HEK293 (cell line): ENCODE measurements at regions not wholly inside any gene's neighbourhood (a gene's known extent, or its start where the extent isn't known, plus 50 kb on each side); places are given as distances from the start of the nearest gene placed in this dataset.

Experiments used
- CTCF ChIA-PET: fragments of 350-600 bp; formaldehyde crosslinking; extraction: SDS; loops from one replicate; lab custom pipeline; 2021; ENCODE audit warnings: antibody characterized with exemption; lab: Yijun Ruan, JAX
- POLR2A ChIA-PET: fragments of 300-600 bp; formaldehyde crosslinking; extraction: SDS; loops from one replicate; lab custom pipeline; 2020; ENCODE audit warnings: antibody characterized with exemption, inconsistent platforms; lab: Yijun Ruan, JAX
- H3K27ac ChIP-seq: fragments of 200-500 bp; sonication (Bioruptor generic); 2 replicates; pipeline ENCODE4 v1.5.1; 2014; ENCODE audit warnings: low read depth, low read length, control low read depth, inconsistent platforms; ENCODE audit errors: extremely low read depth
- H3K36me3 ChIP-seq, 2 experiments: fragments of 200-500 bp in 1 of 2; sonication (Bioruptor generic) in 1 of 2; 1 replicate in 1 of 2; 2 replicates in 1 of 2; pipeline ENCODE4 v1.5.1; 2014 to 2017; ENCODE audit warnings: inconsistent platforms in 2 of 2, low read length in 2 of 2; ENCODE audit not compliant: control insufficient read depth in 2 of 2, insufficient read depth in 1 of 2
- H3K4me1 ChIP-seq: fragments of 200-500 bp; sonication (Bioruptor generic); 2 replicates; pipeline ENCODE4 v1.5.1; 2014; ENCODE audit warnings: mild to moderate bottlenecking, low read length, inconsistent platforms; ENCODE audit not compliant: control insufficient read depth, insufficient read depth
- H3K4me3 ChIP-seq: 2 replicates; pipeline ENCODE4 v1.5.1; 2011; ENCODE audit warnings: low read depth, mild to moderate bottlenecking, control low read depth, low read length, moderate library complexity
- H3K9me3 ChIP-seq: fragments of 200-500 bp; sonication (Bioruptor generic); 2 replicates; pipeline ENCODE4 v1.5.1; 2014; ENCODE audit warnings: low read depth, low read length, inconsistent platforms; ENCODE audit not compliant: control insufficient read depth, insufficient read depth
- BCL11B ChIP-seq: fragments of 450-650 bp; formaldehyde crosslinking; IDR thresholded peaks from 2 replicates; pipeline ENCODE4 v1.5.1; 2016; ENCODE audit warnings: low read depth, missing biosample characterization, missing genetic modification characterization
- GLIS1 ChIP-seq: fragments of 450-650 bp; formaldehyde crosslinking; IDR thresholded peaks from 2 replicates; pipeline ENCODE4 v1.5.1; 2016; ENCODE audit warnings: missing biosample characterization, missing genetic modification characterization
- HOXC10 ChIP-seq: sonication (generic); formaldehyde crosslinking; IDR thresholded peaks from 2 replicates; pipeline ENCODE4 v1.8.1; 2023; ENCODE audit warnings: mild to moderate bottlenecking, missing genetic modification reagents
- SCRT1 ChIP-seq: fragments of 450-650 bp; formaldehyde crosslinking; IDR thresholded peaks from 2 replicates; pipeline ENCODE4 v1.5.1; 2016; ENCODE audit warnings: missing biosample characterization, missing genetic modification characterization, borderline replicate concordance
- TCF7L2 ChIP-seq: IDR thresholded peaks from 2 replicates; pipeline ENCODE4 v1.6.1; 2011; ENCODE audit warnings: low read depth, mild to moderate bottlenecking, inconsistent platforms, low read length, moderate library complexity, borderline replicate concordance
- TSHZ1 ChIP-seq: fragments of 450-650 bp; formaldehyde crosslinking; IDR thresholded peaks from 2 replicates; pipeline ENCODE4 v1.5.1; 2016; ENCODE audit warnings: missing biosample characterization, missing genetic modification characterization, borderline replicate concordance
- ZBTB1 ChIP-seq: fragments of 450-650 bp; formaldehyde crosslinking; IDR thresholded peaks from 2 replicates; pipeline ENCODE4 v1.5.1; 2016; ENCODE audit warnings: missing biosample characterization, missing genetic modification characterization
- ZNF112 ChIP-seq: fragments of 450-650 bp; formaldehyde crosslinking; IDR thresholded peaks from 2 replicates; pipeline ENCODE4 v1.5.0; 2017; ENCODE audit warnings: missing biosample characterization, missing genetic modification characterization
- ZNF184 ChIP-seq: fragments of 450-650 bp; IDR thresholded peaks from 2 replicates; pipeline ENCODE4 v1.5.1; 2018; ENCODE audit warnings: missing biosample characterization, mild to moderate bottlenecking, missing genetic modification characterization
- ZNF266 ChIP-seq: fragments of 450-650 bp; formaldehyde crosslinking; IDR thresholded peaks from 2 replicates; pipeline ENCODE4 v1.5.1; 2016; ENCODE audit warnings: missing biosample characterization, missing genetic modification characterization, low read depth
- ZNF274 ChIP-seq, 2 experiments: fragments of 200-500 bp in 1 of 2; fragments of 450-650 bp in 1 of 2; sonication (Bioruptor generic) in 1 of 2; formaldehyde crosslinking in 1 of 2; IDR thresholded peaks; 2 replicates each; pipeline versions ENCODE4 v1.5.1 to v1.6.1; 2014 to 2016; ENCODE audit warnings: borderline replicate concordance in 1 of 2, inconsistent platforms in 1 of 2, low read length in 1 of 2, missing biosample characterization in 1 of 2, missing genetic modification characterization in 1 of 2
- ZNF311 ChIP-seq: fragments of 450-650 bp; formaldehyde crosslinking; IDR thresholded peaks from 2 replicates; pipeline ENCODE4 v1.5.1; 2017; ENCODE audit warnings: missing biosample characterization, missing genetic modification characterization, borderline replicate concordance
- ZNF335 ChIP-seq: fragments of 450-650 bp; formaldehyde crosslinking; conservative IDR thresholded peaks from 2 replicates; pipeline ENCODE4 v1.5.1; 2016; ENCODE audit warnings: missing biosample characterization, missing genetic modification characterization
- ZNF354C ChIP-seq: fragments of 450-650 bp; formaldehyde crosslinking; IDR thresholded peaks from 2 replicates; pipeline ENCODE4 v1.5.1; 2016; ENCODE audit warnings: missing biosample characterization, missing genetic modification characterization, low read depth, borderline replicate concordance
- ZNF394 ChIP-seq: fragments of 450-650 bp; formaldehyde crosslinking; IDR thresholded peaks from 2 replicates; pipeline ENCODE4 v1.5.1; 2016; ENCODE audit warnings: missing biosample characterization, missing genetic modification characterization, mild to moderate bottlenecking, moderate library complexity, borderline replicate concordance
- ZNF404 ChIP-seq: fragments of 450-650 bp; formaldehyde crosslinking; IDR thresholded peaks from 2 replicates; pipeline ENCODE4 v1.5.1; 2017; ENCODE audit warnings: missing biosample characterization, missing genetic modification characterization
- ZNF510 ChIP-seq: fragments of 450-650 bp; formaldehyde crosslinking; IDR thresholded peaks from 2 replicates; pipeline ENCODE4 v1.5.1; 2018; ENCODE audit warnings: mild to moderate bottlenecking, missing genetic modification characterization, missing biosample characterization; ENCODE audit not compliant: insufficient replicate concordance
- ZNF548 ChIP-seq: fragments of 450-650 bp; formaldehyde crosslinking; IDR thresholded peaks from 2 replicates; pipeline ENCODE4 v1.5.1; 2016; ENCODE audit warnings: missing biosample characterization, missing genetic modification characterization
- ZNF555 ChIP-seq: fragments of 450-650 bp; formaldehyde crosslinking; conservative IDR thresholded peaks from 2 replicates; pipeline ENCODE4 v1.5.1; 2017; ENCODE audit warnings: missing biosample characterization, mild to moderate bottlenecking, missing genetic modification characterization, inconsistent platforms
- ZNF571 ChIP-seq: fragments of 450-650 bp; formaldehyde crosslinking; IDR thresholded peaks from 2 replicates; pipeline ENCODE4 v1.5.0; 2017; ENCODE audit warnings: missing biosample characterization, missing genetic modification characterization
- ZNF677 ChIP-seq: fragments of 450-650 bp; IDR thresholded peaks from 2 replicates; pipeline ENCODE4 v1.5.0; 2018; ENCODE audit warnings: missing biosample characterization, mild to moderate bottlenecking, missing genetic modification characterization, moderate library complexity
- ZNF768 ChIP-seq: fragments of 450-650 bp; formaldehyde crosslinking; IDR thresholded peaks from 2 replicates; pipeline ENCODE4 v1.5.1; 2018; ENCODE audit warnings: missing biosample characterization, mild to moderate bottlenecking, missing genetic modification characterization
- ZNF785 ChIP-seq: fragments of 450-650 bp; formaldehyde crosslinking; IDR thresholded peaks from 2 replicates; pipeline ENCODE4 v1.5.1; 2016; ENCODE audit warnings: missing biosample characterization, missing genetic modification characterization
- ZSCAN16 ChIP-seq: fragments of 450-650 bp; formaldehyde crosslinking; IDR thresholded peaks from 2 replicates; pipeline ENCODE4 v1.5.1; 2016; ENCODE audit warnings: missing biosample characterization, missing genetic modification characterization
- ZSCAN23 ChIP-seq: fragments of 450-650 bp; formaldehyde crosslinking; IDR thresholded peaks from 2 replicates; pipeline ENCODE4 v1.5.1; 2016; ENCODE audit warnings: missing biosample characterization, missing genetic modification characterization
- ZXDB ChIP-seq: fragments of 450-650 bp; formaldehyde crosslinking; IDR thresholded peaks from 2 replicates; pipeline ENCODE4 v1.5.1; 2016; ENCODE audit warnings: missing biosample characterization, missing genetic modification characterization
- TF ChIP-seq, protein P1 (sequence below): IDR thresholded peaks from 2 replicates; pipeline ENCODE4 v1.6.1; 2011; ENCODE audit warnings: mild to moderate bottlenecking, low read depth, low read length, borderline replicate concordance
- TF ChIP-seq, protein P2 (sequence below): fragments of 450-650 bp; formaldehyde crosslinking; IDR thresholded peaks from 2 replicates; pipeline ENCODE4 v1.5.1; 2016; ENCODE audit warnings: missing biosample characterization, missing genetic modification characterization

DNA sequence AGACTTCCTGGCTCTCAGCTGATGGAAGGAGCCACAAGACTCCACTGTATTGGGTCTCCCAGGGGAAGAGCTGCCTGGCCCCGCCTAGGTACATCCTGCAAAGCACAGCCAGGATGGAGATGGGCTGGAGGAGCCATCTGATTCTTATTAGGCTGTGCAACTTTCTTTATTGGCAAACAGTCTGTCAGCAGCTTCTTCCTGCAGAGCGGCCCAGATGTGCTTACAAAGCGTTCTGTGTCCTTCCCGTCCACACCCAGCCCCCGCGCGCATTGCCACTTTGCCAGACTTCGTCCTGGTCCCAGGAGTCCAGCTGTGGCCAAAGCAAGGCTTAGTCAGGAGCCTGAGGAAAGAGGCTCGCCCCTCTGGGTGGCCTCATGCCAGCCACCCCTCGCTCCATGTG is 409.3 kb downstream of the ZNF536 start (continued):
- TF ChIP-seq TCF7L2: no peak
- TF ChIP-seq, all 188 proteins: peak for 0

DNA sequence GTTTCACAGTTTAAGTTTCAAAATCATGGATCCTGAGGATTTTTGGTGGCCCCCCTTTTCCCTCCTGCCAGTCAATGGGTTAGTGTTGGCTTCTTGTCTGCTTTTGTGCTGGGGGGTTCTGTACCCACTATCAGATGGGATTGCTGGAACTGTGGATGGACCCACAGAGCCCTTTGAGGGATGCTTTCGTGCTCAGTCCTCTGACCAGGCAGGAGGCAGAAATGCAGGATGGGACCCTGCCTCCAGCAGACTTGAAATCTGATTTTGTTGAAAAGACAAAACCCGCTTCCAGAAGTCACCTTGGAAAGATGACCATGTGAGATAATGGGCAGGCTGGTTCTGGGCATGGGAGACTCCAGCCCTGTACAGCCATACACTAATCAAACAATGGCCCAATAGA is 408.9 kb downstream of the ZNF536 start:
- Histone ChIP-seq H3K36me3 (no peaks in the 10 kb centered on the region), H3K27ac (no peak overlapping the region), H3K4me3 (no peak overlapping the region), H3K4me1 (no peaks in the 10 kb centered on the region), H3K9me3 (no peaks in the 10 kb centered on the region; the same call in 1 of the 2 replicates)
- TF ChIP-seq ZNF548 (tag by site-specific recombination): no peak
- TF ChIP-seq ZNF354C (tag by site-specific recombination): no peak
- TF ChIP-seq, protein P1, sequence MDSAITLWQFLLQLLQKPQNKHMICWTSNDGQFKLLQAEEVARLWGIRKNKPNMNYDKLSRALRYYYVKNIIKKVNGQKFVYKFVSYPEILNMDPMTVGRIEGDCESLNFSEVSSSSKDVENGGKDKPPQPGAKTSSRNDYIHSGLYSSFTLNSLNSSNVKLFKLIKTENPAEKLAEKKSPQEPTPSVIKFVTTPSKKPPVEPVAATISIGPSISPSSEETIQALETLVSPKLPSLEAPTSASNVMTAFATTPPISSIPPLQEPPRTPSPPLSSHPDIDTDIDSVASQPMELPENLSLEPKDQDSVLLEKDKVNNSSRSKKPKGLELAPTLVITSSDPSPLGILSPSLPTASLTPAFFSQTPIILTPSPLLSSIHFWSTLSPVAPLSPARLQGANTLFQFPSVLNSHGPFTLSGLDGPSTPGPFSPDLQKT: no peak
- no peak for TF ChIP-seq ZNF184 (tag by site-specific recombination)
- TF ChIP-seq HOXC10 (CRISPR knock-in tag): no peak
- no peak for TF ChIP-seq SCRT1 (tag by site-specific recombination)
- no peak for TF ChIP-seq ZNF404 (tag by site-specific recombination)
- no peak for TF ChIP-seq ZNF266 (tag by site-specific recombination)
- no peak for TF ChIP-seq ZNF394 (tag by site-specific recombination)
- TF ChIP-seq TSHZ1 (tag by site-specific recombination): no peak
- no peak for TF ChIP-seq ZNF510
- no peak for TF ChIP-seq ZNF335 (tag by site-specific recombination)
- TF ChIP-seq ZNF555 (tag by site-specific recombination): no peak
- no peak for TF ChIP-seq ZSCAN16
- POLR2A ChIA-PET: no interaction called here
- CTCF ChIA-PET: interaction anchor here (0.6 kb wide), 1 partner anchor 627 kb away, joined by 3 read pairs; no protein-coding TSS in a partner anchor

- CTCF ChIA-PET: no interaction called here
Measured at GRCh38 chr19:30780456-30780855, 408.3 kb downstream of the ZNF536 start.

More at GRCh38 chr19:30780456-30780855, 408.3 kb downstream of the ZNF536 start:
- POLR2A ChIA-PET: no interaction called here
- Histone ChIP-seq H3K9me3 (no peaks in the 10 kb centered on the region; the same call in 1 of the 2 replicates), H3K36me3 (no peaks in the 10 kb centered on the region), H3K4me1 (no peaks in the 10 kb centered on the region), H3K27ac (no peak overlapping the region), H3K4me3 (no peak overlapping the region)
- TF ChIP-seq ZNF768 (tag by site-specific recombination) (no peak), GLIS1 (tag by site-specific recombination) (no peak), ZNF274 (IDR thresholded peaks at IDR 0.05; ENCODE audit: low read length) (no peak), ZNF274 (tag by site-specific recombination; IDR thresholded peaks at IDR 0.05; ENCODE audit: borderline replicate concordance) (no peak), ZSCAN23 (no peak), ZBTB1 (tag by site-specific recombination) (no peak), ZNF677 (tag by site-specific recombination) (no peak), ZNF311 (tag by site-specific recombination) (no peak), ZNF112 (no peak), BCL11B (no peak), ZNF571 (tag by site-specific recombination) (no peak), ZXDB (tag by site-specific recombination) (no peak), ZNF785 (no peak)
- TF ChIP-seq, protein P2, sequence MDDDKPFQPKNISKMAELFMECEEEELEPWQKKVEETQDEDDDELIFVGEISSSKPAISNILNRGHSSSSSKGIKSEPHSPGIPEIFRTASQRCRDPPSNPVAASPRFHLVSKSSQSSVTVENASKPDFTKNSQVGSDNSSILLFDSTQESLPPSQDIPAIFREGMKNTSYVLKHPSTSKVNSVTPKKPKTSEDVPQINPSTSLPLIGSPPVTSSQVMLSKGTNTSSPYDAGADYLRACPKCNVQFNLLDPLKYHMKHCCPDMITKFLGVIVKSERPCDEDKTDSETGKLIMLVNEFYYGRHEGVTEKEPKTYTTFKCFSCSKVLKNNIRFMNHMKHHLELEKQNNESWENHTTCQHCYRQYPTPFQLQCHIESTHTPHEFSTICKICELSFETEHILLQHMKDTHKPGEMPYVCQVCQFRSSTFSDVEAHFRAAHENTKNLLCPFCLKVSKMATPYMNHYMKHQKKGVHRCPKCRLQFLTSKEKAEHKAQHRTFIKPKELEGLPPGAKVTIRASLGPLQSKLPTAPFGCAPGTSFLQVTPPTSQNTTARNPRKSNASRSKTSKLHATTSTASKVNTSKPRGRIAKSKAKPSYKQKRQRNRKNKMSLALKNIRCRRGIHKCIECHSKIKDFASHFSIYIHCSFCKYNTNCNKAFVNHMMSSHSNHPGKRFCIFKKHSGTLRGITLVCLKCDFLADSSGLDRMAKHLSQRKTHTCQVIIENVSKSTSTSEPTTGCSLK (tag by site-specific recombination): no peak
